ENCODE measurements at regions not wholly inside any gene's neighbourhood (a gene's known extent, or its start where the extent isn't known, plus 50 kb on each side); places are given as distances from the start of the nearest gene placed in this dataset.

DNA sequence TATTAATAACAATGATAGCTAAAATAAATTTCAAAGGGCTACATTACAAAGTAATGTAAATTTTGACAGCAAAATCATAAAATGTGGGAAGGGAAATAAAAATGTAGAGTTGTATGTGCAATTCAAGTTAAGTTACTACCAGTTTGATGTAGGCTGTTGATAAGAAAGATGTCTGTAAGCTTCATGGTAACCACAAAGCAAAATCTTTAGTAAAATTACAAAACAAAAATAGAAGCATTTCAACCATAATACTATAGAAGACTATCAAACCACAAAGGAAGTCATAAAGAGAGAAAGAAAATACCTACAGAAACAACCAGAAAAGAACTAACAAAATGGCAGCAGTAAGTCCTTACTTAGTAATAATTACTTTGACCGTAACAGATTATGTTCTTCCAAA lies 99.1 kb downstream of the C7orf25 start:
- no peak overlapping the region for H3K4me3 ChIP-seq
- H3K4me2 ChIP-seq, result no peak overlapping the region
- no peak overlapping the region for H3K27ac ChIP-seq
- H3K27me3 ChIP-seq, result no peaks in the 10 kb centered on the region
- no peak overlapping the region for H3K9ac ChIP-seq
- no peaks in the 10 kb centered on the region for H3K36me3 ChIP-seq
- no peak for TF ChIP-seq Cebpa-rat (IDR thresholded peaks at IDR 0.05)
- no peaks in the 10 kb centered on the region for H3K4me1 ChIP-seq
- H4K20me1 ChIP-seq, result no peaks in the 10 kb centered on the region
- H3K9me3 ChIP-seq, result no peaks in the 10 kb centered on the region

DNA sequence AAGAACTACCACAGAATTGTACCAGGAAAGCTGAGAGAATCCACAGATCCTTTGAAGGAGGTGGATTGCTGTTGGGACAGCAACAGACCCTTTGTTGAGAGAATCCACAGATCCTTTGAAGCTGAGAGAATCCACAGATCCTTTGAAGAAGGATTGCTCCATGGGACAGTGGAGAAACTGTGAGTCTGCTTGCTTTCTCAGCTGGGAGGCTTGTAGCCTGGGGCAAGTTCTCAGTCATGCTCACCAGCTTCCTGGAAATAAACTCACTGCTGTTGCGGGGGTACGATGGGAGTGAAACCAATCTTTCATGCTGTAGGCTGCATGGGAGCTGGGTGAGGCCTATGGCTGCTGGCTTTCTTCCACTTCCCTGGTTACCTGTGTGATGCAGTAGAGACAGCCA lies 106.3 kb downstream of the C7orf25 start:
- Histone ChIP-seq H3K27ac (no peak overlapping the region), H3K9me3 (peaks cover 22% of the 10 kb centered on the region), H3K4me2 (no peak overlapping the region), H4K20me1 (no peaks in the 10 kb centered on the region), H3K27me3 (no peaks in the 10 kb centered on the region), H3K4me3 (no peak overlapping the region), H3K4me1 (no peaks in the 10 kb centered on the region), H3K9ac (no peak overlapping the region), H3K36me3 (no peaks in the 10 kb centered on the region)
- TF ChIP-seq Cebpa-rat (IDR thresholded peaks at IDR 0.05), result no peak

DNA sequence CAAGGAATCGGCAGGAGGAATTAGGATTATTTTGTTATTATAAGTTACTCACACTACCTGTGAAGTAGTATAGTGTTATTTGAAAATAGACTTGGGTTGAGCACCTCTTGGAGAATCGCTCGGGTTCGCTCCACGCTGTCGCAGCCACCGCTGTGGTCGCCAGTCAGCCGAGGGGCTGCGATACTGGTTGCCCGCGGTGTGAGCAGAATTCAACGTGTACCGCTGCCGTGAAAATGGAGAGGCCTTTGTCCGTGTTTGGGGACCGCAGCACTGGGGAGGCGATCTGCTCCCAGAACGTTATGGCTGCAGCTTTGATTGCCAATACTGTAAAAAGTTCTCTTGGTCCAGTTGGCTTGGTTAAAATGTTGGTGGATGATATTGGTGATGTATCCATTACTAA lies 117.2 kb downstream of the C7orf25 start:
- Histone ChIP-seq H3K4me2 (no peak overlapping the region), H3K9me3 (peaks cover 9% of the 10 kb centered on the region), H3K27ac (no peak overlapping the region), H3K27me3 (no peaks in the 10 kb centered on the region), H3K4me3 (no peak overlapping the region), H3K36me3 (no peaks in the 10 kb centered on the region), H3K9ac (no peak overlapping the region), H4K20me1 (no peaks in the 10 kb centered on the region), H3K4me1 (peaks cover 22% of the 10 kb centered on the region)
- TF ChIP-seq Cebpa-rat (IDR thresholded peaks at IDR 0.05), result no peak

DNA sequence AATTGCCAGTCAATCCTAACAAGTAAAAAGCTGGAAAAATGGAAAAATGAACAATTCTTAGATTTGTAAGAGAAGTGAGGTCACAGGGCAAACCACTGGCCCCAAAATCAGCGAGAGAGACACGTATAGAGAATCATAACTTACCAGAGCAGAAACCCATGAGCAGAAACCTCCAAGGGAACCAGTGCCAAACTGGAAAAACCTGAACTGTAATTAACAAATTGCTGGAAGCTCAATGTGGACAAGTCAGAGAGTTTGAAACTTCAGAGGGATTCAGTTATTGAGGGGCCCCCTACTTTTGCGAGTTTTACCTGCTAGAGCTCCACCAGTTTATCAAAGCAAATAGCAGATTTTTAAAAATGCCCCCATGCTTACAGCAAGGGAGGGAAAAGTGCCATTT lies 119.0 kb downstream of the C7orf25 start:
- TF ChIP-seq Cebpa-rat (IDR thresholded peaks at IDR 0.05), result no peak
- Histone ChIP-seq H3K36me3 (no peaks in the 10 kb centered on the region), H3K27ac (no peak overlapping the region), H3K9ac (no peak overlapping the region), H3K4me2 (peak overlapping the region; percentile 29), H3K4me1 (peaks cover 22% of the 10 kb centered on the region), H3K9me3 (peaks cover 13% of the 10 kb centered on the region), H3K27me3 (no peaks in the 10 kb centered on the region), H4K20me1 (no peaks in the 10 kb centered on the region), H3K4me3 (no peak overlapping the region)

DNA sequence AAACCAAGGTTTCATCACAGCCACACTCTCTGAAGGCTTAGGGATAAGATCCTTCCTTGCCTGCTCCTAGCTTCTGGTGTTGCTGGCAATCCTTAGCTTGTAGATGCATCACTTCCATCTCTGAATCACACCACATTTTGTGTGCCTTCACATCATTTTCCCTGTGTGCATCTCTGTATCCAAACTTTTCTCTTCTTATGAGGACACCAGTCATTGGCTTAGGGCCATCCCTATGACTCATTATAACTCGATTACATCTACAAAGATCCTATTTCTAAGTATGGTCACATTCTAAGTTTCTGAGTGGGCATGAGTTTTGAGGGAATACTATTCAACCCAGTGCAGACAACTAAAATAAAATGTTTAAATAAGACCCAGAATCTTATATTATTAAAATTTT lies 121.7 kb downstream of the C7orf25 start:
- TF ChIP-seq Cebpa-rat (IDR thresholded peaks at IDR 0.05), result no peak
- Histone ChIP-seq H3K9ac (no peak overlapping the region), H3K4me2 (no peak overlapping the region), H3K4me3 (no peak overlapping the region), H3K27ac (no peak overlapping the region), H4K20me1 (no peaks in the 10 kb centered on the region), H3K9me3 (peaks cover 13% of the 10 kb centered on the region), H3K36me3 (no peaks in the 10 kb centered on the region), H3K4me1 (peaks cover 22% of the 10 kb centered on the region), H3K27me3 (no peaks in the 10 kb centered on the region)

DNA sequence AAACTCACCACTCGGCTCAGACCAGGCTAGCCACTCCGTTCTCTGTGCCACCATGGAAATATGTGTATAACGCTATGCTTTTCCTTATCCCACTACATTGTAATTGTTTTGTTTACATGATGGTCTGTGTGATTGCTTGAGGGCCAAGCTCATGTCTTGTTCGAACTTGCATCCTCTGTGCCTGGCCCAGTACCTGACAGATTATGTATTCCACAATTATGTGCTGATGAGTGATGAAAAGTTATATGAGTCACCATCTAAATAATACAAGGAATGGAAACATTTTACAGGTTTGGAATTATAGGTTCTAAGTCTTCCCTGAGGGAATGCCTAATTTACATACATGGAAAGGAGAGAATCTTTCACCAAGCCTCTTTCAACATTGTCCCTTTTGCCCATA lies 137.4 kb downstream of the C7orf25 start:
- Histone ChIP-seq H3K9me3 (peaks cover 15% of the 10 kb centered on the region), H3K9ac (no peak overlapping the region), H3K4me3 (no peak overlapping the region), H3K27me3 (no peaks in the 10 kb centered on the region), H3K36me3 (no peaks in the 10 kb centered on the region), H4K20me1 (no peaks in the 10 kb centered on the region), H3K27ac (no peak overlapping the region), H3K4me1 (no peaks in the 10 kb centered on the region), H3K4me2 (no peak overlapping the region)
- no peak for TF ChIP-seq Cebpa-rat (IDR thresholded peaks at IDR 0.05)

DNA sequence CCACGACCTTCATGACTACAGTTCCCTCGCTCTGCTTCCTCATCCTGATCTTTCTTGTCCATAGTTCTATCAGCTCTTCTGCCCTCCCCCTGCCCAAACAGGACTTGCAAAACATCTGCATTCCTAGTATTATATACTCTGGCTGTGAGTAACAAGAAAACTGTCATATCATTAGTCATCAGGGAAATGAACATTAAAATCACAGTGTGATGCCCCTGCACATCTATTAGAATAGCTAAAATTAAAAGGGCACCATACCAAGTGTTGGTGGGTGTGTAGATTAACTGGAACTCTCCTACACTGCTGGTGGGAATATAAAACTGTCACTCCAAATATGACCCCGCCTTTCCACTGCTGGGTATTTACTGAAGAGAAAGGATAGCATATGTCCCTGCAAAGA lies 141.8 kb downstream of the C7orf25 start:
- Histone ChIP-seq H3K27me3 (no peaks in the 10 kb centered on the region), H3K4me2 (no peak overlapping the region), H3K27ac (no peak overlapping the region), H3K4me3 (no peak overlapping the region), H3K4me1 (no peaks in the 10 kb centered on the region), H3K9me3 (no peaks in the 10 kb centered on the region), H3K9ac (no peak overlapping the region), H3K36me3 (no peaks in the 10 kb centered on the region), H4K20me1 (no peaks in the 10 kb centered on the region)
- TF ChIP-seq Cebpa-rat (IDR thresholded peaks at IDR 0.05), result no peak

DNA sequence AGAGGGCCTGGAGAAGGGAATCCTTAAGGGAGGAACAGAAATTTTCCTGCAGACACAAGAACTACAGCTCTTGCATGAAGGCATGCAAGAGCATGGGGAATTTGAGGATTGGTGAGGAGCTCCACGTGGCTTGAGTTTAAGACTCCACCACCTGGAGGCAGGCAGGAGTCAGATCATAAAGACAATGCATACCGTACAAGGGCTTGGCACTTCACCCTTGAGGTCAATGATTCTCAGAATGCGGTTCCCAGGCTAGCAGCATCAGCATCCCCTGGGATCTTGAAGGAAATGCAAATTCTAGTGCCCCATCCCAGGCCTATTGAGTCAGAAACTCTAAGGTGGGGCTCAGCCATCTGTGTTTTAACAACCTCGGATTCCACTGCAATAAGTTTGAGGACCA lies 143.8 kb downstream of the C7orf25 start:
- Histone ChIP-seq H3K4me3 (no peak overlapping the region), H3K9ac (no peak overlapping the region), H3K27ac (no peak overlapping the region), H3K36me3 (no peaks in the 10 kb centered on the region), H3K27me3 (no peaks in the 10 kb centered on the region), H3K9me3 (no peaks in the 10 kb centered on the region), H3K4me1 (peaks cover 5% of the 10 kb centered on the region; the same call in 1 of the 2 replicates), H4K20me1 (no peaks in the 10 kb centered on the region), H3K4me2 (no peak overlapping the region)
- TF ChIP-seq Cebpa-rat (IDR thresholded peaks at IDR 0.05), result no peak

DNA sequence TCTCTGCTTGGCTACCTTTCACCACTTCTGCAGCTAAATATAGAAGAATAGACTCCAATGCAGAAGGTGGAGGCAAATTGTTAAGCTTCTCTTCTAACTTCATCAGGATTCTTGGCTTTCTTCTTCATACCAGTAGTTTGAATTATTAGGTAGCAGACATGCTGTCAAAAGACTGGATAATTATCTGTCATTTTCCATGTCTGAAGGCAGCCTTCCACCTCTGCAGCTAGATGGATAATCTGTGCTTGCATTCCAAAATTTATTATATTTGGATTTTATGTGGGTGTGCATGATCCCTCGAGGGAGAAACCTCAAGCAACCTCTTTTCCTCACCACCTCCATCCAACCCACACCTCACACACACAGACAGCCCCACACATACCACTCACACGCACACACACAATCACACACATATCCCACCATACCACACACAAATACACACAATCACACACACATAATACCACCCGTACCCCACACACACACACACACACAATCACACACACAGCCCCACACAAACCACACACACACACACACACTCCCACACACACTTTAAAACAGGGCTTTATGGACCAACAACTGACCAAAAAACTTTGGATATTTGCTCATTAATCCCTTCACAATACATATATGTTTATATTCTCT lies 145.0 kb downstream of the C7orf25 start:
- Histone ChIP-seq H3K36me3 (no peaks in the 10 kb centered on the region), H3K4me2 (no peak overlapping the region), H3K4me3 (no peak overlapping the region), H4K20me1 (no peaks in the 10 kb centered on the region), H3K9me3 (no peaks in the 10 kb centered on the region), H3K27ac (no peak overlapping the region), H3K4me1 (peaks cover 7% of the 10 kb centered on the region; the same call in 1 of the 2 replicates), H3K9ac (no peak overlapping the region), H3K27me3 (no peaks in the 10 kb centered on the region)
- no peak for TF ChIP-seq Cebpa-rat (IDR thresholded peaks at IDR 0.05)

DNA sequence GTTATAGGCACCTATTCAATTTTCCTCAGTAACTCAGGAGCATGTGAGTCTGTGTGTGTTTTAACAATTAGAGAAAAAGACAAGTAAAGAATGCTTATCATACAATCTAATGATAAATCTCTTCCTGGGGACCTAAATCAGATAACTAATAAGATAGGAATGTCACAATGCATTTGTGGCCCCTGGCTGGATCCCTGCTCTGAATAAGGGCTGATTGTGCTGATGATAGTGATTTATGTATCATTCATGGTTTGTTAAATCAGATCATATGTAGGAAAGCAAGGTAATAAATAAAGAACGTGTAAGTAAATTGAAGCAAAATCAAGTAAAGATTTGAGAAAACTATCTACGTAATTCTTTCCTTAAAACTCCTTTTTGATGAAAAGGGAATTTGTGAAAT lies 145.9 kb downstream of the C7orf25 start:
- no peaks in the 10 kb centered on the region for H3K36me3 ChIP-seq
- no peaks in the 10 kb centered on the region for H4K20me1 ChIP-seq
- no peak overlapping the region for H3K4me2 ChIP-seq
- no peak overlapping the region for H3K9ac ChIP-seq
- no peak overlapping the region for H3K4me3 ChIP-seq
- peaks cover 7% of the 10 kb centered on the region; the same call in 1 of the 2 replicates for H3K4me1 ChIP-seq
- no peak for TF ChIP-seq Cebpa-rat (IDR thresholded peaks at IDR 0.05)
- H3K27me3 ChIP-seq, result no peaks in the 10 kb centered on the region
- H3K27ac ChIP-seq, result no peak overlapping the region
- no peaks in the 10 kb centered on the region for H3K9me3 ChIP-seq

DNA sequence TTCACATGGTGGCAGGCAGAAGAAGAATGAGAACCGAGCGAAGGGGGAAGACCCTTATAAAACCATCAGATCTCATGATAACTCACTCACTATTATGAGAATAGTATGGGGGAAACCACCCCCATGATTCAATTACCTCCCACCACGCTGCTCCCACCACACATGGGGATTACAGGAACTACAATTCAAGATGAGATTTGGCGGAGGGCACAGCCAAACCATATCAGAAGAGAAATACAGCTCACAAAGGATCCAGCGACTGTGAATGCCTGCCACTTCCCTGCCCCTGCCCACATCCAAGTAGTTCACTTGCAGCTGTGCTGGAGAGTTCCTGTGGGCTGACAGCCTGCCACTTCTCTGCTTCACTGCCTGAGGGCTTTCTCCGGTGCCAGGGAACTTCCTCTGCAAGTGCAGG lies 148.7 kb downstream of the C7orf25 start:
- Histone ChIP-seq H3K4me1 (peaks cover 7% of the 10 kb centered on the region; the same call in 1 of the 2 replicates), H3K9ac (no peak overlapping the region), H3K27ac (no peak overlapping the region), H4K20me1 (no peaks in the 10 kb centered on the region), H3K27me3 (no peaks in the 10 kb centered on the region), H3K36me3 (no peaks in the 10 kb centered on the region), H3K4me3 (no peak overlapping the region), H3K9me3 (peaks cover 3% of the 10 kb centered on the region; the same call in 1 of the 2 replicates), H3K4me2 (peak overlapping the region; percentile 10; the same call in 1 of the 2 replicates)
- TF ChIP-seq Cebpa-rat (IDR thresholded peaks at IDR 0.05), result no peak
